ENCODE measurements at regions not wholly inside any gene's neighbourhood (a gene's known extent, or its start where the extent isn't known, plus 50 kb on each side); places are given as distances from the start of the nearest gene placed in this dataset.
"Not testable (repeated sequence)": the region's sequence is repeated elsewhere in the genome, so short reads cannot be mapped to it uniquely, and the experiment has no call there.

- Histone ChIP-seq H4K20me1 (no peaks in the 10 kb centered on the region), H3K27me3 (no peaks in the 10 kb centered on the region), H3K27ac (no peak overlapping the region), H3K36me3 (no peaks in the 10 kb centered on the region), H3K4me2 (no peak overlapping the region), H3K4me3 (no peak overlapping the region), H3K9me3 (replicated peaks in 1 of 11) (peaks cover 0 to 6% (median 0%) of the 10 kb centered on the region in 11 experiments; a peak in 2 of 22 replicates), H3K4me1 (0 out of 20 replicates have a peak, but pooled peaks cover 0 to under 1% (median 0%) of the 10 kb centered on the region in 10 experiments), H3K9ac (no peak overlapping the region)
- TF ChIP-seq Cebpa-rat (IDR thresholded peaks at IDR 0.05): no peak
Measured at GRCh38 chr10:43925793-43926192, 277.1 kb upstream of the ZNF32 start.

- TF ChIP-seq Cebpa-rat (IDR thresholded peaks at IDR 0.05): no peak
- H3K27me3 ChIP-seq: no peaks in the 10 kb centered on the region
- no peaks in the 10 kb centered on the region for H4K20me1 ChIP-seq
- no peak overlapping the region for H3K9ac ChIP-seq
- H3K9me3 ChIP-seq (replicated peaks in 1 of 11): peaks cover 0 to 15% (median 7%) of the 10 kb centered on the region in 11 experiments; a peak in 7 of 22 replicates
- no peaks in the 10 kb centered on the region for H3K4me1 ChIP-seq
- H3K36me3 ChIP-seq: no peaks in the 10 kb centered on the region
- H3K4me2 ChIP-seq: no peak overlapping the region
- no peak overlapping the region for H3K4me3 ChIP-seq
- no peak overlapping the region for H3K27ac ChIP-seq
Measured at GRCh38 chr10:43923328-43923727, 274.6 kb upstream of the ZNF32 start.

- TF ChIP-seq Cebpa-rat (IDR thresholded peaks at IDR 0.05): no peak
- peaks cover 0 to 15% (median 7%) of the 10 kb centered on the region in 11 experiments; a peak in 7 of 22 replicates for H3K9me3 ChIP-seq (replicated peaks in 1 of 11)
- H3K4me2 ChIP-seq: no peak overlapping the region; a peak in 1 of 22 replicates
- no peaks in the 10 kb centered on the region for H4K20me1 ChIP-seq
- H3K36me3 ChIP-seq: no peaks in the 10 kb centered on the region
- H3K9ac ChIP-seq: no peak overlapping the region
- no peak overlapping the region for H3K27ac ChIP-seq
- H3K4me1 ChIP-seq: no peaks in the 10 kb centered on the region
- H3K4me3 ChIP-seq: no peak overlapping the region
- no peaks in the 10 kb centered on the region for H3K27me3 ChIP-seq
Measured at GRCh38 chr10:43922335-43923280, 273.9 kb upstream of the ZNF32 start.

GRCh38 chr10:43921881-43922280, 273.2 kb upstream of the ZNF32 start:
- no peaks in the 10 kb centered on the region for H3K27me3 ChIP-seq
- no peak overlapping the region for H3K4me3 ChIP-seq
- H3K9ac ChIP-seq: no peak overlapping the region
- H3K4me2 ChIP-seq: no peak overlapping the region
- H3K36me3 ChIP-seq: no peaks in the 10 kb centered on the region
- no peaks in the 10 kb centered on the region for H3K4me1 ChIP-seq
- no peak overlapping the region for H3K27ac ChIP-seq
- peaks cover 0 to 15% (median 7%) of the 10 kb centered on the region in 11 experiments; a peak in 7 of 22 replicates for H3K9me3 ChIP-seq (replicated peaks in 1 of 11)
- TF ChIP-seq Cebpa-rat (IDR thresholded peaks at IDR 0.05): no peak
- no peaks in the 10 kb centered on the region for H4K20me1 ChIP-seq

- H3K27me3 ChIP-seq: no peaks in the 10 kb centered on the region
- no peak overlapping the region for H3K4me3 ChIP-seq
- H4K20me1 ChIP-seq: no peaks in the 10 kb centered on the region
- H3K4me1 ChIP-seq: no peaks in the 10 kb centered on the region
- H3K9ac ChIP-seq: no peak overlapping the region
- H3K9me3 ChIP-seq (replicated peaks in 1 of 11): peaks cover 0 to 15% (median 7%) of the 10 kb centered on the region in 11 experiments; a peak in 7 of 22 replicates
- H3K36me3 ChIP-seq: no peaks in the 10 kb centered on the region
- H3K27ac ChIP-seq: no peak overlapping the region
- H3K4me2 ChIP-seq: no peak overlapping the region
- TF ChIP-seq Cebpa-rat (IDR thresholded peaks at IDR 0.05): no peak
Measured at GRCh38 chr10:43921478-43921877, 272.8 kb upstream of the ZNF32 start.

- H3K9ac ChIP-seq, H3K27ac ChIP-seq, H3K27me3 ChIP-seq, H3K36me3 ChIP-seq, H4K20me1 ChIP-seq, H3K4me3 ChIP-seq, H3K4me2 ChIP-seq, H3K4me1 ChIP-seq: not testable (repeated sequence)
- H3K9me3 ChIP-seq (replicated peaks in 1 of 11): peaks cover 0 to 15% (median 12%) of the 10 kb centered on the region in 11 experiments; a peak in 11 of 22 replicates
Measured at GRCh38 chr10:43920236-43920758, 271.6 kb upstream of the ZNF32 start.

GRCh38 chr10:43913676-43914235, 265.1 kb upstream of the ZNF32 start:
- H3K9ac ChIP-seq: no peak overlapping the region
- no peak overlapping the region for H3K4me3 ChIP-seq
- no peaks in the 10 kb centered on the region for H4K20me1 ChIP-seq
- H3K27ac ChIP-seq: no peak overlapping the region
- no peak overlapping the region for H3K4me2 ChIP-seq
- no peaks in the 10 kb centered on the region; a peak in 2 of 20 replicates for H3K4me1 ChIP-seq
- no peaks in the 10 kb centered on the region for H3K27me3 ChIP-seq
- H3K36me3 ChIP-seq: no peaks in the 10 kb centered on the region
- no peak for TF ChIP-seq Cebpa-rat (IDR thresholded peaks at IDR 0.05)
- H3K9me3 ChIP-seq (replicated peaks in 1 of 11): peaks cover 0 to 8% (median 4%) of the 10 kb centered on the region in 11 experiments; a peak in 4 of 22 replicates

- no peak for TF ChIP-seq Cebpa-rat (IDR thresholded peaks at IDR 0.05)
Measured at GRCh38 chr10:43912469-43912868, 263.8 kb upstream of the ZNF32 start.

GRCh38 chr10:43906490-43906889, 257.8 kb upstream of the ZNF32 start:
- no peak overlapping the region for H3K4me2 ChIP-seq
- H3K9ac ChIP-seq: no peak overlapping the region
- TF ChIP-seq Cebpa-rat (IDR thresholded peaks at IDR 0.05): no peak
- no peaks in the 10 kb centered on the region for H4K20me1 ChIP-seq
- 0 out of 20 replicates have a peak, but pooled peaks cover 0 to 4% (median 0%) of the 10 kb centered on the region in 10 experiments for H3K4me1 ChIP-seq
- no peaks in the 10 kb centered on the region for H3K27me3 ChIP-seq
- H3K4me3 ChIP-seq: no peak overlapping the region
- H3K36me3 ChIP-seq: no peaks in the 10 kb centered on the region
- no peaks in the 10 kb centered on the region for H3K9me3 ChIP-seq (replicated peaks in 1 of 11)
- H3K27ac ChIP-seq: no peak overlapping the region

More at GRCh38 chr10:43912469-43912868, 263.8 kb upstream of the ZNF32 start:
- no peaks in the 10 kb centered on the region; a peak in 2 of 20 replicates for H3K4me1 ChIP-seq
- H3K9me3 ChIP-seq (replicated peaks in 1 of 11): peaks cover 0 to 8% (median 4%) of the 10 kb centered on the region in 11 experiments; a peak in 4 of 22 replicates
- H3K4me3 ChIP-seq: no peak overlapping the region
- H3K9ac ChIP-seq: no peak overlapping the region
- no peak overlapping the region for H3K4me2 ChIP-seq
- H4K20me1 ChIP-seq: no peaks in the 10 kb centered on the region
- no peak overlapping the region for H3K27ac ChIP-seq
- H3K27me3 ChIP-seq: no peaks in the 10 kb centered on the region
- H3K36me3 ChIP-seq: no peaks in the 10 kb centered on the region

All from BLaER1 treated with 17β-estradiol and CSF1 and Interleukin-3, amounts not matched to agents 10 nM and 100 nM (cell line).